A172 (cell line): ENCODE measurements at regions not wholly inside any gene's neighbourhood (a gene's known extent, or its start where the extent isn't known, plus 50 kb on each side); places are given as distances from the start of the nearest gene placed in this dataset.

ENCODE experiments used
- DNase-seq: peaks from one replicate; pipeline ENCODE4 v3.0.0-alpha.2; 2015; ENCODE audit warnings: low spot score

- DNase-seq: no peak
Measured at GRCh38 chr3:25355998-25356397, 72.1 kb upstream of the RARB start.

- no peak for DNase-seq
Measured at GRCh38 chr3:25362118-25362517, 65.9 kb upstream of the RARB start.

GRCh38 chr3:25365636-25366035, 62.4 kb upstream of the RARB start:
- no peak for DNase-seq

- DNase-seq: no peak
Measured at GRCh38 chr3:25367025-25367424, 61.0 kb upstream of the RARB start.

GRCh38 chr3:25372167-25372566, 55.9 kb upstream of the RARB start:
- no peak for DNase-seq

- DNase-seq: no peak
Measured at GRCh38 chr3:25376340-25376739, 51.7 kb upstream of the RARB start.

GRCh38 chr3:25377042-25377441, 51.0 kb upstream of the RARB start:
- no peak for DNase-seq
